HG03469 (cell line): ENCODE measurements at regions not wholly inside any gene's neighbourhood (a gene's known extent, or its start where the extent isn't known, plus 50 kb on each side); places are given as distances from the start of the nearest gene placed in this dataset.

Source experiments
- ATAC-seq: cut with Tn5 transposase; IDR thresholded peaks from one replicate; pipeline ENCODE4 v1.9.1; 2021; ENCODE audit warnings: mild to moderate bottlenecking, moderate library complexity, moderate number of reproducible peaks; ENCODE audit not compliant: unreplicated experiment

DNA sequence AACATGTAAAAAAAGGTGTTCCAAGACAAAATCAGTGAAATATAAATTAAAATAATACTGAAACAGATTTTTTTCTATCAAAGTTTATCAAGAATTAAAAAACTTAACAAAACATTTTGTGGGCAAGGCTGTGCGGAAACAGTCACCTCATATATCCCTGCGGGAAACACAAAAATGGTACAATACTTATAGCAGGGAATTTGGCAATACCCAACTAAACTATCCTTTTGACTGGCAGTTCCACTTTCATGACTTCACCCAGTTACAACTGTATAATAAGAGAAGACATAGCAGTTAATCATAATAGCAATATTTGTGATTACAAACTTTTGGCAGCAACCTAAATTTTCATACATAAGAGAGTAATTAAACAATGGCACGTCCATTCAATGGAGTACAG, 121.5 kb upstream of the EGLN3 start:
- no peak for ATAC-seq

DNA sequence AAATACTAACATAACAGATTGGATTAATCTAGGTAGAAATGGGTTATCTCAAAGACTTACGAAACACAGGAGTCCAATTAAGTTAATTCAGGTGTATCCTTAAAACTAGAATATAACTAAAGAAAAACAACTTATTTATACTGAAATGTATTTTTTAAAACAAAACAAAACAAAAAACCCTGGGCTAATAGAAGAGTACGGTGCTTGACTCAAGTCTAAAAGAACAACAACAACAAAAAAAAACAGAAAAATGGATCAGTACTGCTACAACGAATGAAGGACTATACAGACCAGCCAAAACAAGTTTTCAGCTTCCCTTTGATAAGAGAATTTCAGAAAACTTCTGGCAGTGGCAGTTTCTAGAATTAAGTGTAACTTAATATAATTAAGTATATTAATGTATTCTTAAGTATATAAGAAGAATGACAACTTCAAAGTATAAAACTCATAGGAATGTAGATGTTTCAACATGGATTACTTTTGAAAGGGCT, 120.1 kb upstream of the EGLN3 start:
- no peak for ATAC-seq

DNA sequence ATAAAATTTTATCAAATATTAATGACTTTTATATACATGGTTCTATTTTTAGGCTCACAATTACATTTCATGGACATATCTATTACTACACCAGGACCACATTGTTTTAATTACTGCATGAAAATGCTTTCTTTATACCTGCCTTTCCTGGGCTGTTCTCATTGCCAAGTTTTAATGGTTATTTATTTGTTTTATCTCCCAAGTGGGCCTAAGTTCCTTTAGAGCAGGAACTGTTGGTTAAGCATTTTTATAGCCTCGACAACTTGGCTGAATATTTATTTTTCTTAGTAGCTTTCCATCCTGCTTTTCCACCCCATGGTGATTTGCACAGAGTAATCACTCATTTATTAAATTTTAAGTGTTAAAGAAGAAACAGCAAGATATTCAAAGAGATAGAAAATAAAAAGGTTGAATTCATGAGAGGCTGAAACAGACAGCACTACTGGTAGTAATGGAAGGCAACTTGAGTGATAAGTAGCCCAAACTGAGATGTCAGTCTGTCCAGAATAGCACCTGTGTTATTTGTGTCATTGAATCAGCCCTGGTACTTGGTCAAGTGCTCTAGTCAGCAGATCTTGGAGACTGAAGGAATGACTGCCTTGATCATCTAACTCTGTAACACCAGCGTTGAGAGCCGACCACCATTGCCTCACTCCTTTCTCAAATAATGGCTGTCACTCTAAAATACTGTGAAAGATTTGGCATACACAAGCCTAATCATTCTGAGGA, 119.1 kb upstream of the EGLN3 start:
- no peak for ATAC-seq

DNA sequence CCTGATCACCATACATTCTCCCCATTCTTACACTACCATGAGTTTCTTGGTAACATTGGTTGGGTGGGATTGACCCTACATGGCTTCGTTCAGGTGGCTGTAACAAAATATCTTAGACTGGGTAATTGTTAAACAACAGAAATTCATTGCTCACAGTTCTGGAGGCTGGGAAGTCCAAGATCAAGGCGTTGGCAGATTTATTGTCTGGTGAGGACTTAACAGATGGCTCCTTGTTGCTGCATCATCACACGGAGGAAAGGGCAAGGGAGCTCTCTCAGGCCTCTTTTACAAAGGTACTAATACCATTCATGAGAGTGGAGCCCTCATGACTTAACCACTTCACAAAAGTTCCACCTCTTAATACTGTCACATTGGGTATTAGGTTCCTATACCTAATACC, 116.7 kb upstream of the EGLN3 start:
- ATAC-seq, result no peak

DNA sequence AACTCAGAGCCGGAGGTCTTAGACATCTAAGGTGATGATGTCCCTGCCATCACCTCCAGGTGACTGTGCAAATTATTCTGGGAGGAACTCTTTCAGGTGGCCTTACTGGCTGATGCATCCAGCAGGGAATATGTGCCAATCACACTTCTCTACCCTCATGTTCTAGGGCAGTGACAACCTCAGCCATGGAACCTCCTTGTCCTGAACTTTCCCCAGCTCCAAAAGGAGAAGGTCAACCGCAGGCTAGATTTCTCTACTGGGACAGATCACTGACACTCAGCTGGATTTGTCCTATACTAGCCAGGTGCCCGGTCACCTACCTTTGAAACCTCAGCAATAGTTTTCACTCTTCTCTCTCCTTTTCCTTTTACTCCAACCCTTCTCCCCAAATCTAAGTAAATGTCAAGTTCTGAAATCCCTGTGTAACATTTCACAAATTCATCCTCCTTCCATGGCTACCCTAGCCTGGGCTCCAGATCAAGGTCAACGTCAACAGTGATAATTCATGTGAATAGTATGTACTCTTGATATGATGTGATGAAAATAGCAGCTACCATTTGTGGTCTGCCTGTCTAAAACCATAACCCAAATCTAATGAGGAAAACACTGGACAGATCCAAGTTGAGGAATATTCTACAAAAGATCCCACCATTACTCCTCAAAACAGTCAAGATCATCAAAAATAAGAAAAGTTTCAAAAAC, 115.0 kb upstream of the EGLN3 start:
- no peak for ATAC-seq

DNA sequence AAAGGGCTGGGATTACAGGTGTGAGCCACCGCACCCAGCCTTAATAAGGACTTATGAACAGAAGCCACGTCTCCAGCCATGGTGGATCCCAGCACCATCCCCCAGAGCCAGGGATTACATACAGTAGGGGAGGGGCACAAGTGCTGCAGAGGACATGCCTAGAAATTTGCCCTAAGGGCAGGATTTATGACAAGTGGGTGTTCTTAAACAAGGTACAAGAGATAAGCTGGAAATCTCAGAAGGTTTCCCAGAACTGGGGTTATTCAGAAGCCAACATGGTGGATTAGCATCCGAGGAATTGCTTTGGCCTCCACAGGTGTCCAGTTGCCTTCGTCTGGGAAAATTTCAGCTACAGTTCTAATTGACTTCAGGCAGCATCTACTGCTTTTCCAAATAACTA, 114.4 kb upstream of the EGLN3 start:
- ATAC-seq, result no peak

DNA sequence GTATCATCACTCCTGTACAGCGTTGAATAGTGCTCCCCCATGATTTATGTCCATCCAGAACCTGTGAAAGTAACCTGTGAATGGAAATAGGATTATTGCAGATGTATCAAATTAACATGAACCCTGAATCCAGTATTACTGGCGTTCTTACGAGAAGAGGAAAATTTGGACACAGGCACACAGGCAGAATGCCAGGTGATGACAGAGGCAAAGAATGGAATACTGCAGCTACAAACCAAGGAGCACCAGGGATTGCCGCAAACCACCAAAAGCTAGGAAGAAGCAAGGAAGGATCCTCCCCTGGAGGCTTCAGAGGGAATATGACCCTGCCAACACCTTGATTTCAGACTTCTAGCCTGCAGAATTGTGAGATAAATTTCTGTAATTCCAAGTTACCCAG, 113.5 kb upstream of the EGLN3 start:
- no peak for ATAC-seq

DNA sequence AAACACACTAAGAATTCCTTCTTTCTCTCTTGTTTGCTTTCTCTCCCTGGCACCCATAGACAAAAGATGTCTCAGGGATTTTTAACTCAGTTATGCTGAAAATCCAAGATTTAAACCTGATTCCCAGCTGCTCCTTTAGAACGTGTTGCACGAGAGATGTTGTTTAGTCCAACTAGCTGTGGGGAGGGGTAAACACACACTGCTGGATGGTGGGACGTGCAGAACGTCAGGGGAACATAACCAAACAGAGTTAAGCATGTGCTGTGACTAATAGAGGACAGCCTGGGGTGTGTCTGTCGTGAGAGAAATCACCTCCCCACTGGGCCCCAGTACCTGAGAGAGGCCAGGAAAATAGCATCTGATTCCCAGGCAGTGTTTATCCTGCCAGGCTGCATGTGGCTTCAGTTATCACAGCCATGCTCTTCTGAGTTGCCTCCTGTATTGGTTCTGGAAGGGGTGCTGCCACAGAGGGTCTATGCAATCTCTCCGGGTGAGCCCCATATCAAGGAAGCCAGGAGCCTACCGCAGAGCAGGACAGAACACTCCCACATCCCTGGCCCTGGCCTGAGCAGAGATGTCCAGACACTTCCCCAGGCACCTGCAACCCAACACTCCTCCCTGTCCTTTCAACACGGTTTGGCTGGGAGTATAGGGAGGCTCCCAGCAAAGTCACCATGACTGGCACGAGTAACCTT, 112.7 kb upstream of the EGLN3 start:
- no peak for ATAC-seq

DNA sequence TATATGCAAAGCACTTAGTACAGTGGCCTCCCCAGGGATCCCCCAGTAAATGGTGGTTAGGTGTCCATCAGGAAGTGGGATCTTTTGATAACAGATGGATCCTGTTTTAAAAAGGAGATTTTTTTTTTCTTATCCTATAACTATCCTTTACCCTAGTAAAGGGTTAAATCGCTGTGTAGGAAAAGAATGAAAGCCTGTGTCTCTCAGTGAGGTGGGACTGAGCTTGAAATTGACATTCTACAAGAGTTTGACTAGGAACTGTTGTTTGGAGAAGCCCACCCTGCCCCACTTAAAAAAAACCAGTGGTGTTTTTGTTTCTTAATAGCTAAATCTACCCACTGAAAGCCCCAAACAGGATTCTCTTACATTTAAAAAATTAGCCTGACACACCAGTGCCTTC, 112.2 kb upstream of the EGLN3 start:
- ATAC-seq, result no peak

DNA sequence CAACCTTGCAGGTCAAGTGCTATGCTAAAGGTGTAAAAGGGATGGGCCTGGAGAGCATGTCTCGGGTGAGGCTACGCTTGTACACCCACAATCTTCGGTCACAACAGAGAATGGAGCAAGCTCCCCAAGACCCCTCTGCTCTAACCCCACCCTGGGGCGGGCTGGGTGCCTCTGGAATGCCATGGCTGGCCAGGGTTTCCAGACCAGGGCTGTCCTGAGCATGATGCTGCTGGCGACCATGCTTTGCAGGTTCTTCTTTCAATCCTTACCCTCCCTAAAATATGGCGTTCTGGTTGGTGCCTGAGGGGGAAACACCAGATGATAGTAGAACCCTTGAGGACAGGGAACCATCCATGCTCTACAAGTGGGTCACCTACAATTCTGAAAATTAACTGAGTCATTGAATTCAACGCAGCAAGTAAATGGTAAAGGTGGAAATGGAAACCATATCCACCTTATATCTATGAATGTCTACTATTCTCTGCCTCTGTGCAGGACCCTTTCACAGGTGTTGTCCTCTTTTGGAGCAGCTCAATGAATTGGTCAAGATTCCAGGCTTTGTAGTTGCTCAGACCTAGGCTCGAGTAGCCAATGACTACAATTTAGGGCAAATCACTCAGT, 111.6 kb upstream of the EGLN3 start:
- ATAC-seq, result no peak

DNA sequence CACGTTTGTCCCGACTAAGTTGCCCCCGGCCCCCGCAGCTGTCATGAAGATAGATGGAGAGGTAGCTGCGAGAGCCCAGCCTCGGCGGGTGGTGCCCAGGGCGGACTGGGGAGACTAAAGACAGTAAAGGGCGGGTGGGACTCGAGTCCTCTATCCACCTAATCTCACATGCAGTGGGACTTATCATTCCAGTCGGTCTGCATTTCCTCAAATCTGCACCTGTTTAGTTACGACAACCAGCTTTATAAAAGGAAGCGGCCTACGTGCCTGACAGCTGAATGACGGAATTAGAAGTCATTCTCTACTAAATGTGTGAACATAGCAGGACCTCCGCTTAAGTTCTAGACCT, 109.8 kb upstream of the EGLN3 start:
- no peak for ATAC-seq

DNA sequence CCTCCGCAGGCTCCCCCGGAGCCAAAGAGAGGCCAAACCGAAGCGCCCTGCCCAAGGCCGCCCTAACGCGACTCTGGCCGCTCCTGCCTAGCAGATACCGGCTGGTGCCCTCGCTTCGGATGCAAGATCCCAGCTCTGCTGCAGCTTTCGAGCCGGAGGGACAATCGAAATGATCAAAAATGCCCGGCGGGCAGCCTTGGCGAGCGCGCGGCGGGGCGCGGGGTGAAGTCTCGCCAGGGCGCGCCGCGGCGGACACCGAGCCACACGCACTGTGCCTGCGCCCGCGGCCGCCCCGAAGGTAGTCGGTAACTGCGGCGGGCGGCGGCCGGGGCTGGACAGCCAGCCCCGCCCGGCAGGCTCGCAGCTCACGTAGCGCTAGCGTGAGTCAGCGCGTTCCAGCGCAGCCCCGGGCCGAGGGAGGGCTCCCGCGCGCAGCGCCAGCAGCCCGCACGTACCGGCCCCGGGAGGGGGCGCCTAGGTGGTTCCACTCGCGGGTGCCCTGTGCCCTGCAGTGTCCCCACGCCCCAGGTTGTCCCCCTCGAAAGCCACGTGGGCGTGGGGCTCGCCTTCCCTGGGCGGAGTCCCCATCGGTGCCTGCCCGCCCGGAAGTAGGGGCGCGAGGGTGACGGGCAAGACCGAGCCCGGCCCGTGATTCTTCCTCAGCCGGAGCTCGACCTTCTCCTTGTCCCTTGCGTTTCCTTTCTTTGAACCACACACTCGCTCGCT, 109.2 kb upstream of the EGLN3 start:
- peak; percentile 42 for ATAC-seq

DNA sequence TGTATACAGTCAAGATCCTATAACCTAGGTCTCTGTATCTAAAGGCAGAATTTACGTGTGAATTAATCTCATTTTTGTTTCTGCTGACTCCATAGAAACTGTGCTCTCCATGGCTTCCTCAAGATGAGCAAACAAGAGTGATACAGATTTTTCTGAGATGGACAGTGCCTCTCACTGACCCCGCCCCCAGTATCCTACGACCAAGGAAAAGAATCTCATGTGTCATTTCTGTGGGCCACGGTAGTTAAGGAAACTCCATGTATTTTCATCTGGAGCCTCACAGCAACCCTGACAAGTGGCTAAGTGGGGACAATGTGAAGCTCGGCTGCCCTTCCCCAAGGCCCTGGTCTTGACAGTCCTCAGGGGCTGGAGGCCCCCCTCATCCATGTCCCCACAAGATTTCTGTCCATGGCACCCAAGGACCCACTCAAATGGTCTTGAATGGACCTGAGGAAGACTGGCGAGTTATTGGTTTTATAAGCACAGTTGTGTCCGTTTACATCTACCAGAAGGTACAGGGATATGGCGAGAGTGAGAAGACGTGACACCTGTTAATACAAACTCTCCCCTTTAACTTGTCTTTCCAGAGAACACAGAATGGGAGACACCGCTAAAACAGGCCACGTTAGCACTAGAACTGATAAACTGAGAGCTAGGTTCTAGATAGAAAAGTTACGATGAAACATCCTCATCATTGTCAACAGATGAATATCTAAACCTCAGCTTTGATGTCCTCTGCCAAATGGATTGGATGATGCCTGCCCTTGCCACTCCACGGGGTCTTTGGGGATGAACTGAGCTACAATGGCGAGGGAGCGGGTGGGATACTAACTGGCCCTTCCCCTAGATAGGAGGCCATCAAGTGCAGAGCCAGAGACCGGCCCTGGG, 108.4 kb upstream of the EGLN3 start:
- no peak for ATAC-seq

DNA sequence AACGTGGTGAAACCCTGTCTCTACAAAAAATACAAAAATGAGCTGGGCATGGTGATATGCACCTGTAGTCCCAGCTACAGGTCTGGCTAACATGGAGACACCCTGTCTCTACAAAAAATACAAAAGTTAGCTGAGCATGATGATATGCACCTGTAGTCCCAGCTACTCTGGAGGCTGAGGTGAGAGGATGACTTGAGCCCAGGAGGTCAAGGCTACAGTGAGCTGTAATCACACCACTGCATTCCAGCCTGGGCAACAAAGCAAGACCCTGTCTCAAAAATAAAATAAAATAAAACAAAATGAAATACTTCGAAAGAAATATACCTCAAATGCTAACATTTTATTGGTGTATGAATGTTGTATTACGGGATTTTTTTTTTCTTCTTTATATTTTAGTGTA, 107.6 kb upstream of the EGLN3 start:
- no peak for ATAC-seq

DNA sequence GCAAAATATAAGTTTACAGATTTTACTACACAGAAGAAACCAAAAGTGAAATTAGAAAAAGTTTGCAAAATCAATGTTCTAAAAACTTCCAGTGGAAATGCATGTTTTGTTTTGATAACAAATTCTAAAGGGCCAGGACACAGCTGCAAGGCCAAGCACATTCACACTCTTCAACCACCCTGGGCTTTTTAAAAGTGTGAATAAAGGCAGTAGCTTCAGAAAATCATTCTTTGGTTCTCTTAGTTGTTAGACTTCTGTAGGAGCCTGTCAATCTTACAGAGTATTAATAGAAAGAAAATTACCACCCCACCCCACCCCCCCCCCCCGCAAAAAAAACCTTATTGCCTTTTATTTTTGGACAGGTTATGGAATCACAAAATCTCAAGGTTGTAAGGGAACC, 105.2 kb upstream of the EGLN3 start:
- ATAC-seq, result no peak

DNA sequence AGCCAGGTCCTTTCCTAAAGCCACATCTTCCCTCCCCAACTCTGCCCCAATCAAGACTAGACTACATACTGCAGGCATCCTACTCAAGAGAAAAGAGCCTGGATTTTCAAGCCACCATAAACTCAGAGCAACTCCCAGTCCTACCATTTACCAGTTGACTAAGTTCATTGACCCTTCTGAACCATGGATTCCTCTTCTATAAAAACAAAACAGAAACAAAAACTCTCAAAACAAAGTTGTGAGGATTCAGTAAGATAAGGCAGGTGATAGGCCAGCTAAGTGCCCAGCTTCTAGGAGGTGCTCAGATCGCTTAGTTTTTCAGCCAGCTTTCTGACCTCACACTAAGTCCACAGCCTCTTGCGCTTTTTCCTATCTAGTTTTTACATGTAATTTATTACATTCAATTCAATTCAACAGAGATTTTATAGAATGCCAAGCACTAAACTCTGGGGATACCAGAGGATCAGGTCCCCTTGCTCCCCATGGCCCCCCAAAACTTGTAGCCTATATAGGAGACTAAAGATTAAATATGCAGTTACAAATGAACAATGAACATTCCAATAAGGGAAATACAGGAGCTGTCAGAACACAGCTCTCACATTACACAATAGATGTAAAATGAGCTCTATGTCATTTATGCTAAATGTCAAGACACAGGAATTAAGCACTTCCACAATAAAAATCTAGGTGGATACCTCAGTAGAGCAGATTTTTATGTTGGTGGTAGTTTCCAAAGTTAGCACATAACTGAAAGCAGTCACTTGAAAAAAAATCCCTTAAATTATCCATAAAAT, 104.5 kb upstream of the EGLN3 start:
- no peak for ATAC-seq

DNA sequence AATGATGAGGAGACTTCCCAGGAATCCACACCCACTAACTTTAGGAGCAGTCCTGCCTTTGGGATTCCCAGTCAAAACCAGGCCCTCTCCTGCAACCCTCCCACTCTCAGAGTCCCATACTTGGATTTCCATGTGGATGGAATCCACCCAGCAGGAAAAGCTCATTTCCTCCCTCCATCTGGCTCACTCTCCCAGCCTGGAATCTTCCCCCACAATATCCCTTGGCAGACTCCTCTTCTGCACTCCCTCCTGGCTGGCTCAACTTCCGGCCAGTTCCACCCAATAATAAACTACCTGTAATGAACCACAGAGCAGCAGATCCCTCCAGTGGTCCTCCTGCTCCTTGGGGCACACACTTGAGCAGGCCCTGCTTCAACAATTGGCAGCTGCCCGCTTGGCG, 102.8 kb upstream of the EGLN3 start:
- ATAC-seq, result no peak

DNA sequence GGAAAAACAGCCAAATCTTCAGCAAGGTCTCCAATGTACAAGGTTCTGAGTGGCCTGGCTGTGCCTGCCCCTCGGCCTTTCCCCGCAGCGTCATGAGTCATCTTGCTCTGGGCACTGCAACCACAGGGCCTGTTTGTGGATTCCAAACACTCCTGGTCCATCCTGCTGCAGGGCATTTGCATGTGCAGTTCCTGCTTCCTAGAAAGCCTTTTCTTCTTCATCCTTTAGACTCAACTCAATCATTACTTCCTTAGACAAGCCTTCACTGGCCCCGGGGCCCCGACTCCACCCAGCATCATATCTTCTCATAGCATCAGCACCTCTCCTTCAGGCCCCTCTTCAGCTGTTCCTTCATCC, 101.8 kb upstream of the EGLN3 start:
- ATAC-seq, result no peak

DNA sequence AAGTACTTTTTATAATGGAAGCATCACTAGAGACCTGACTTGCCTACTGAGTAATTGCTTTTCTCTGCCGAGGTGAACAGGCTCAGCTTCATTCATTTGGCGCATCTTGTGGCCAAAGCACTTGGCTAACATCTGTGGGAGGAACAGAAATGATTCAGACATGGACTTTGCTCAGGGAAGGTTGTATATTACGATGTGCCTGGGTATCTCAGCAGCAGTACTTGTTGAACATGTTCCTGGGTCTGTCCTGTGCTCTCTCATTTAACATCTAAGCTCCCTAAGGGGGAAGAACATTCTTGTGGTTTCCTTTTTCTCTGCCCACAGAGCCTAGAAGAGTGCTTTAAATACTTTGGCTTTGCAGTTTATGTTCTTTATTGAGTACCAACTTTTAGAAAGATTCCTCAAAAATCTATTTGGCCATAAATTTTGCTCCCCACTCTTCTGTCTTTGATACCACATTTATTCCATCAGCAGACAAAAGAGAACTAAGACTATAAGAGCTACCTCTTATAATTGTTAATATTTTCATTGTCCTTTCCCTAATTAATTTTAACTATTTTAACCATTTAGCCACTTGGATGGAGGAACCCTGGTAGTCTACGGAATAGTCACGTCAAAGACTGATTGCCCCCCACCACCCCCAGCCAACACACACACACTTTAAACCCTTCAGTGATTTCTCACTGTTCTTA, 101.2 kb upstream of the EGLN3 start:
- peak; percentile 66 for ATAC-seq
